ENCODE measurements at regions not wholly inside any gene's neighbourhood (a gene's known extent, or its start where the extent isn't known, plus 50 kb on each side); places are given as distances from the start of the nearest gene placed in this dataset.
A peak's percentile ranks its signal among the peaks of the same experiment; 100 is the strongest.

DNA sequence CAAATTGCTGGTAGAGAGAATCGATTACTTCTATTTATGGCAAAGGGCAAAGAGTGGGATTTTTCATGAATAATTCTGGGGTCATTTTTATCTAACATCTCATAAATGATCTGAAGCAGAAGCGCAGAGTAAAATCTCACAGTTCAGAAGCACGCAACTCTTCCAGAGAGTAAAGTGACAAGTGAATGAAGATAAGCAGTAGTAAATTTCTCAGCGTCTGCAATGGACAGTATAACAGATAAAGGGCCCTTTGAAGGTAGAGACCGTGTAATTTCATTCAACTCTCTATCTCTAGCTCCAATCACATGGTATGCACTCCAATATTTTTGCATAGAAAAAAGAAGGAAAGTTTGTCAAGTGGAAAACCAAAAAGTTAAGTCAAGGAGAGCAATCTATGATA lies 521.1 kb upstream of the NECTIN3 start:
- no peak for DNase-seq (ENCODE audit: low read depth)
- in situ Hi-C loops (cut with HindIII; ENCODE audit: low sequenced_read_pairs) = no loop called here
- TF ChIP-seq, protein P1, sequence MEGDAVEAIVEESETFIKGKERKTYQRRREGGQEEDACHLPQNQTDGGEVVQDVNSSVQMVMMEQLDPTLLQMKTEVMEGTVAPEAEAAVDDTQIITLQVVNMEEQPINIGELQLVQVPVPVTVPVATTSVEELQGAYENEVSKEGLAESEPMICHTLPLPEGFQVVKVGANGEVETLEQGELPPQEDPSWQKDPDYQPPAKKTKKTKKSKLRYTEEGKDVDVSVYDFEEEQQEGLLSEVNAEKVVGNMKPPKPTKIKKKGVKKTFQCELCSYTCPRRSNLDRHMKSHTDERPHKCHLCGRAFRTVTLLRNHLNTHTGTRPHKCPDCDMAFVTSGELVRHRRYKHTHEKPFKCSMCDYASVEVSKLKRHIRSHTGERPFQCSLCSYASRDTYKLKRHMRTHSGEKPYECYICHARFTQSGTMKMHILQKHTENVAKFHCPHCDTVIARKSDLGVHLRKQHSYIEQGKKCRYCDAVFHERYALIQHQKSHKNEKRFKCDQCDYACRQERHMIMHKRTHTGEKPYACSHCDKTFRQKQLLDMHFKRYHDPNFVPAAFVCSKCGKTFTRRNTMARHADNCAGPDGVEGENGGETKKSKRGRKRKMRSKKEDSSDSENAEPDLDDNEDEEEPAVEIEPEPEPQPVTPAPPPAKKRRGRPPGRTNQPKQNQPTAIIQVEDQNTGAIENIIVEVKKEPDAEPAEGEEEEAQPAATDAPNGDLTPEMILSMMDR (IDR thresholded peaks at IDR 0.05; ENCODE audit: low read depth, low read length, missing control alignments) = no peak
- no peak overlapping the region for H3K4me3 ChIP-seq (ENCODE audit: low read depth, low read length)

- no peak overlapping the region for H3K4me3 ChIP-seq (ENCODE audit: low read depth, low read length)
- in situ Hi-C loops (cut with HindIII; ENCODE audit: low sequenced_read_pairs) = no loop called here
- no peak for DNase-seq (ENCODE audit: low read depth)
- TF ChIP-seq, protein P1 (IDR thresholded peaks at IDR 0.05; ENCODE audit: low read depth, low read length, missing control alignments) = no peak
Measured at GRCh38 chr3:110562621-110563020, 509.0 kb upstream of the NECTIN3 start.

- TF ChIP-seq, protein P1 (IDR thresholded peaks at IDR 0.05; ENCODE audit: low read depth, low read length, missing control alignments) = no peak
- DNase-seq (ENCODE audit: low read depth) = no peak
- in situ Hi-C loops (cut with HindIII; ENCODE audit: low sequenced_read_pairs) = no loop called here
- no peak overlapping the region for H3K4me3 ChIP-seq (ENCODE audit: low read depth, low read length)
Measured at GRCh38 chr3:110564674-110565073, 506.9 kb upstream of the NECTIN3 start.

GRCh38 chr3:110567029-110567428 lies 504.6 kb upstream of the NECTIN3 start:
- TF ChIP-seq, protein P1 (IDR thresholded peaks at IDR 0.05; ENCODE audit: low read depth, low read length, missing control alignments) = no peak
- no peak overlapping the region for H3K4me3 ChIP-seq (ENCODE audit: low read depth, low read length)
- DNase-seq (ENCODE audit: low read depth) = no peak
- in situ Hi-C loops (cut with HindIII; ENCODE audit: low sequenced_read_pairs) = no loop called here

DNA sequence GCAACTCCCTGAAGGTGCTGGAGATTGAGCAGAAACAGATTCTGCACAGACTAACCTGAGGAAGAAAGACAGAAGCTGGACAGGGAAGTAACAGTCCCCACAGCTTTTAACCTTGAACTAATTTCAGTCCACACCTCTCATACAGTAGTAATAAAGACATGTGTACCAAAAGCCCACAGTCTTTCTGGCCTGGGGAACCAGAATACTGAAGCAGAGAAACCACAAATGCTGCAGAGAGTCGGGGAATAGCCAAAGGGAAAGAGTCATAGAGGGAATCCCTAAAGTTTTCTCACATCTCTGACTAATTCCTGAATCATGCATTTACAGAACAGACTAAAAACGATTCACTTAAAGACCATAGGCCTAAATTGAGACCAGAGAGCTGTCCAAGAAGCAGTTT lies 503.4 kb upstream of the NECTIN3 start:
- peak; percentile 90 for DNase-seq (ENCODE audit: low read depth)
- H3K4me3 ChIP-seq (ENCODE audit: low read depth, low read length) = no peak overlapping the region
- in situ Hi-C loops (cut with HindIII; ENCODE audit: low sequenced_read_pairs) = no loop called here
- TF ChIP-seq, protein P1 (IDR thresholded peaks at IDR 0.05; ENCODE audit: low read depth, low read length, missing control alignments) = no peak

DNA sequence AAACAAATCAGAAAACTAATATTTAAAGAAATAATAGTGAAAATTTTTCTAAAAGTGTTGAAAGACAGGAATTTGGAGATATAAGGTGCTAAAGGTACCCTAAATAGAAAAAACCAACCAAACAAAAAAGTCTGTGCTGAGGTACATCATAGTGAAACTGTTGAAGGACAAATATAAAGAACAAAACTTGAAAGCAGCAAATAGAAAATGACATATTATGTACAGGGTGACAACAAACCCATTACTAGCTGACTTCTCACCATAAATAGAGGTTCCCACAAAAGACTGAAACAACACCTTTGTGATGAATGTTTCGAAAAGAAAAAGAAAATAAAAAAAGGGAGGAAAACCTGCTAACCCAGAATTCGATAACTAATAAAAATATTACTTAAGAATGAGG lies 502.5 kb upstream of the NECTIN3 start:
- TF ChIP-seq, protein P1 (IDR thresholded peaks at IDR 0.05; ENCODE audit: low read depth, low read length, missing control alignments) = no peak
- no peak for DNase-seq (ENCODE audit: low read depth)
- no peak overlapping the region for H3K4me3 ChIP-seq (ENCODE audit: low read depth, low read length)
- in situ Hi-C loops (cut with HindIII; ENCODE audit: low sequenced_read_pairs) = no loop called here

DNA sequence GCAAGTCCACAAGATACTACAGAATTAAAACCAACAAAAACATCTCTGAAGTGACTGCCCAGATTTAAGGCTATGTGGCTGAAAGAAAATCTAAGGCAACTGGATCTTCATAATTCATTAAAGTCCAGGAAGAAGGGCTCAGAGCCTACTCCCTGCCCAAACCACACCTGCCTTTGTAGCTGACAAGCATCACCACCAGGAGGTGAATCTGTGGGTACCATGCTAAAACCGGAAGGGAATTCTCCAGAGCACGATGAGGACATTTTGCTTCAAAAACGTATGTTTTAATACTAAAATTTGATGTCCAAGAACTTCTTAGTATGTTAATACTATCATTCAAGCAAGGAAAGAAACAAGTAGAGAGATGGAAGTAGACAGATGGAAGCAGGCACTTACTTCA lies 495.9 kb upstream of the NECTIN3 start:
- TF ChIP-seq, protein P1 (IDR thresholded peaks at IDR 0.05; ENCODE audit: low read depth, low read length, missing control alignments) = no peak
- H3K4me3 ChIP-seq (ENCODE audit: low read depth, low read length) = no peak overlapping the region
- in situ Hi-C loops (cut with HindIII; ENCODE audit: low sequenced_read_pairs) = no loop called here

More for the DNA sequence above, 495.9 kb upstream of the NECTIN3 start:
- no peak for DNase-seq (ENCODE audit: low read depth)

Measured in astrocyte of the cerebellum (primary cell).